ENCODE measurements at regions not wholly inside any gene's neighbourhood (a gene's known extent, or its start where the extent isn't known, plus 50 kb on each side); places are given as distances from the start of the nearest gene placed in this dataset.

GRCh38 chr6:99808992-99809391 lies 185.0 kb downstream of the MCHR2 start:
- H3K4me3 ChIP-seq (ENCODE audit: low read depth, low read length): no peak overlapping the region
- TF ChIP-seq CTCF (IDR thresholded peaks at IDR 0.05; ENCODE audit: borderline replicate concordance, insufficient read depth, low read depth, low read length): no peak

- no peak for TF ChIP-seq CTCF (IDR thresholded peaks at IDR 0.05; ENCODE audit: borderline replicate concordance, insufficient read depth, low read depth, low read length)
- H3K4me3 ChIP-seq (ENCODE audit: low read depth, low read length): no peak overlapping the region
Measured at GRCh38 chr6:99810295-99810694, 183.7 kb downstream of the MCHR2 start.

- H3K4me3 ChIP-seq (ENCODE audit: low read depth, low read length): no peak overlapping the region
- no peak for TF ChIP-seq CTCF (IDR thresholded peaks at IDR 0.05; ENCODE audit: borderline replicate concordance, insufficient read depth, low read depth, low read length)
Measured at GRCh38 chr6:99810942-99811620, 182.9 kb downstream of the MCHR2 start.

- TF ChIP-seq CTCF (IDR thresholded peaks at IDR 0.05; ENCODE audit: borderline replicate concordance, insufficient read depth, low read depth, low read length): no peak
- H3K4me3 ChIP-seq (ENCODE audit: low read depth, low read length): no peak overlapping the region
Measured at GRCh38 chr6:99811636-99812035, 182.4 kb downstream of the MCHR2 start.

GRCh38 chr6:99813565-99813964 lies 180.5 kb downstream of the MCHR2 start:
- TF ChIP-seq CTCF (IDR thresholded peaks at IDR 0.05; ENCODE audit: borderline replicate concordance, insufficient read depth, low read depth, low read length): no peak
- H3K4me3 ChIP-seq (ENCODE audit: low read depth, low read length): no peak overlapping the region

GRCh38 chr6:99814230-99814928 lies 179.6 kb downstream of the MCHR2 start:
- no peak for TF ChIP-seq CTCF (IDR thresholded peaks at IDR 0.05; ENCODE audit: borderline replicate concordance, insufficient read depth, low read depth, low read length)
- no peak overlapping the region for H3K4me3 ChIP-seq (ENCODE audit: low read depth, low read length)

GRCh38 chr6:99816795-99817194 lies 177.2 kb downstream of the MCHR2 start:
- H3K4me3 ChIP-seq (ENCODE audit: low read depth, low read length): no peak overlapping the region
- no peak for TF ChIP-seq CTCF (IDR thresholded peaks at IDR 0.05; ENCODE audit: borderline replicate concordance, insufficient read depth, low read depth, low read length)
